Prostate gland (tissue), 2 donors: ENCODE measurements at regions not wholly inside any gene's neighbourhood (a gene's known extent, or its start where the extent isn't known, plus 50 kb on each side); places are given as distances from the start of the nearest gene placed in this dataset.

Source experiments
- CTCF ChIP-seq, 4 experiments: fragments of 200-600 bp in 2 of 4; fragments of 450-650 bp in 2 of 4; sonication (generic) in 2 of 4; IDR thresholded peaks; 1 replicate in 3 of 4; 2 replicates in 1 of 4; pipeline ENCODE4 v1.5.1; 2016 to 2019; ENCODE audit warnings: antibody characterized with exemption in 4 of 4, mild to moderate bottlenecking in 2 of 4, moderate library complexity in 2 of 4
- POLR2A ChIP-seq: fragments of 450-650 bp; IDR thresholded peaks from one replicate; pipeline ENCODE4 v1.6.1; 2016; ENCODE audit warnings: antibody characterized with exemption, mild to moderate bottlenecking
- POLR2AphosphoS5 ChIP-seq: sonication (generic); formaldehyde crosslinking; IDR thresholded peaks from one replicate; pipeline ENCODE4 v1.6.1; 2017; ENCODE audit warnings: antibody characterized with exemption

GRCh38 chr6:19127081-19127480 lies 710.1 kb upstream of the ID4 start:
- TF ChIP-seq CTCF (IDR thresholded peaks at IDR 0.05) (no peak), POLR2A (no peak), POLR2AphosphoS5 (no peak)
